ENCODE measurements at regions not wholly inside any gene's neighbourhood (a gene's known extent, or its start where the extent isn't known, plus 50 kb on each side); places are given as distances from the start of the nearest gene placed in this dataset.

GRCh38 chr6:144555066-144555465, 269.9 kb downstream of the UTRN start:
- TF ChIP-seq TARDBP (IDR thresholded peaks at IDR 0.05) (no peak), ARNT (IDR thresholded peaks at IDR 0.05) (no peak), NFRKB (IDR thresholded peaks at IDR 0.05) (no peak), FOXK2 (IDR thresholded peaks at IDR 0.05) (no peak), BHLHE40 (IDR thresholded peaks at IDR 0.05; ENCODE audit: borderline replicate concordance) (no peak), FOXM1 (IDR thresholded peaks at IDR 0.05; ENCODE audit: borderline replicate concordance) (no peak), SP1 (IDR thresholded peaks at IDR 0.05) (no peak), ELF4 (IDR thresholded peaks at IDR 0.05) (no peak), SUZ12 (IDR thresholded peaks at IDR 0.05) (no peak), FOXA1 (IDR thresholded peaks at IDR 0.05) (no peak), L3MBTL2 (conservative IDR thresholded peaks at IDR 0.05) (no peak), HDGF (IDR thresholded peaks at IDR 0.05; ENCODE audit: borderline replicate concordance) (no peak), PKNOX1 (IDR thresholded peaks at IDR 0.05) (no peak), CTBP1 (IDR thresholded peaks at IDR 0.05; ENCODE audit: borderline replicate concordance) (no peak)
